ENCODE measurements at regions not wholly inside any gene's neighbourhood (a gene's known extent, or its start where the extent isn't known, plus 50 kb on each side); places are given as distances from the start of the nearest gene placed in this dataset.

DNA sequence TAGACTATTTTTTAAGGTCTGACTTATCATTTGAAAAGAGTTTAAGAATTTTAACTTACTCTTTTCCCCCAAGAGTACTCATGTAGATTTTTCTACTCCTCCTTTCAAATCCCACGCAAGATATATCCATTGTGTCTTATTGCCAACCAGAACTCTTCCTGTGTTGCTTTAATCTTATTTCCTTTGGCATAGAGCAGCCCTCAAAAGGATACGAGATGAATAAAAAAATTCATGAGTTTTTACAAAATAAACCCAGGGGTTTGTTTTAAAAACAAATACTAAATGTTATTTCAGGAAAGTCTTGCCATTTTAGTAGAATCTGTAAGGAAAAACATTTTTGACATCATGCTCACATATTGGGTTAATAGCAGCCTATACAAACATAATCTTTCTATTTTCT is 543.2 kb upstream of the CXADR start:
- Histone ChIP-seq H3K4me1 (ENCODE audit: control insufficient read depth in 2 of 3, insufficient read depth in 2 of 3, low read depth in 1 of 3, low read length in 3 of 3) (no peaks in the 10 kb centered on the region), H3K27ac (ENCODE audit: low read depth in 2 of 2, low read length in 2 of 2) (no peak overlapping the region), H3K4me3 (ENCODE audit: low read length in 3 of 3) (no peak overlapping the region), H3K27me3 (ENCODE audit: control insufficient read depth, insufficient read depth, low read length) (no peaks in the 10 kb centered on the region), H3K36me3 (ENCODE audit: control insufficient read depth in 2 of 3, insufficient read depth in 3 of 3, low read length in 3 of 3) (no peaks in the 10 kb centered on the region), H3K9ac (ENCODE audit: low read length in 3 of 3) (no peak overlapping the region), H3K9me3 (ENCODE audit: control insufficient read depth in 2 of 3, insufficient read depth in 1 of 3, low read length in 3 of 3) (peaks cover 0 to 5% (median 0%) of the 10 kb centered on the region in 3 donors)
- FAIRE-seq (no peak), DNase-seq (no peak)
- TF ChIP-seq, protein P1, sequence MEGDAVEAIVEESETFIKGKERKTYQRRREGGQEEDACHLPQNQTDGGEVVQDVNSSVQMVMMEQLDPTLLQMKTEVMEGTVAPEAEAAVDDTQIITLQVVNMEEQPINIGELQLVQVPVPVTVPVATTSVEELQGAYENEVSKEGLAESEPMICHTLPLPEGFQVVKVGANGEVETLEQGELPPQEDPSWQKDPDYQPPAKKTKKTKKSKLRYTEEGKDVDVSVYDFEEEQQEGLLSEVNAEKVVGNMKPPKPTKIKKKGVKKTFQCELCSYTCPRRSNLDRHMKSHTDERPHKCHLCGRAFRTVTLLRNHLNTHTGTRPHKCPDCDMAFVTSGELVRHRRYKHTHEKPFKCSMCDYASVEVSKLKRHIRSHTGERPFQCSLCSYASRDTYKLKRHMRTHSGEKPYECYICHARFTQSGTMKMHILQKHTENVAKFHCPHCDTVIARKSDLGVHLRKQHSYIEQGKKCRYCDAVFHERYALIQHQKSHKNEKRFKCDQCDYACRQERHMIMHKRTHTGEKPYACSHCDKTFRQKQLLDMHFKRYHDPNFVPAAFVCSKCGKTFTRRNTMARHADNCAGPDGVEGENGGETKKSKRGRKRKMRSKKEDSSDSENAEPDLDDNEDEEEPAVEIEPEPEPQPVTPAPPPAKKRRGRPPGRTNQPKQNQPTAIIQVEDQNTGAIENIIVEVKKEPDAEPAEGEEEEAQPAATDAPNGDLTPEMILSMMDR (IDR thresholded peaks at IDR 0.05; ENCODE audit: borderline replicate concordance, extremely low read depth, insufficient read depth): no peak
- intact Hi-C loops (cut with DNase I): no loop called here

DNA sequence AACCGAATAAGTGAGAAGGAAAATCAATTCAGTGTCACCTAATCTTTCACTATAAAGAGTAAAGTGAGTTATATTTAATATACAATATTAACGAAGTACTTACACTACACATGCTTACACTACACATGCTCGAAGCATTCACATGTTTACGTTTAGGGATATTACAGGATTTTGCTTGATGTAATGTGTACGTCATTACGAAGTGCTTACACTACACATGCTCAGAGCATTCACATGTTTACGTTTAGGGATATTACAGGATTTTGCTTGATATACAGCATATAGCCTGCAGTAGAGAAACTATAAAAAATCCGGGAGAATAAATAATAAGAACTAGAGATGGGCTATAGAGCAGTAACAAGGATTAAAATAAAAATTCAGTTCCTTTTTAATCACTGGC is 538.8 kb upstream of the CXADR start:
- no peaks in the 10 kb centered on the region for H3K4me1 ChIP-seq (ENCODE audit: control insufficient read depth in 2 of 3, insufficient read depth in 2 of 3, low read depth in 1 of 3, low read length in 3 of 3)
- no peak for FAIRE-seq
- intact Hi-C loops (cut with DNase I): no loop called here
- H3K36me3 ChIP-seq (ENCODE audit: control insufficient read depth in 2 of 3, insufficient read depth in 3 of 3, low read length in 3 of 3): no peaks in the 10 kb centered on the region
- TF ChIP-seq, protein P1 (IDR thresholded peaks at IDR 0.05; ENCODE audit: borderline replicate concordance, extremely low read depth, insufficient read depth): no peak
- no peak for DNase-seq
- no peak overlapping the region for H3K4me3 ChIP-seq (ENCODE audit: low read length in 3 of 3)
- H3K27me3 ChIP-seq (ENCODE audit: control insufficient read depth, insufficient read depth, low read length): no peaks in the 10 kb centered on the region
- no peak overlapping the region for H3K9ac ChIP-seq (ENCODE audit: low read length in 3 of 3)
- no peak overlapping the region for H3K27ac ChIP-seq (ENCODE audit: low read depth in 2 of 2, low read length in 2 of 2)
- no peaks in the 10 kb centered on the region for H3K9me3 ChIP-seq (ENCODE audit: control insufficient read depth in 2 of 3, insufficient read depth in 1 of 3, low read length in 3 of 3)

DNA sequence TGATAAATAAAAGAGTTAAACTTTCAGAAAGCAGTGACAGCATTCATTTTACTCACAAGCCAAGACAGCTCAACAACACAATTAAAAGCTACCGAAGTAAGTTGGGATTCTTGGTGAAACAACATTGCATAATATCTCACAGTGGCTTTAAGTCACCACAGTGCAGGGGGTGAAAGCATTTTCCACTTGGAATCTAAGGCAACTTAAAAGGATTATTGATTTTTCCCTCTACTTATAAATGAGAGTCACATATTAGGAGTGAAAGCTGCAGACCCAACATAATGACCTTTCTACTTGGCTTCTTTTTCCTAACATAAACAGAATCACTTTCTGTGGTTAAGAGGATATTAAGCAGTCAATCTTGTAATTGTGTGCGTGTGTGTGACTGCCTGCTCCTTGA is 536.6 kb upstream of the CXADR start:
- no peak overlapping the region for H3K4me3 ChIP-seq (ENCODE audit: low read length in 3 of 3)
- no peak overlapping the region for H3K9ac ChIP-seq (ENCODE audit: low read length in 3 of 3)
- H3K27ac ChIP-seq (ENCODE audit: low read depth in 2 of 2, low read length in 2 of 2): no peak overlapping the region
- intact Hi-C loops (cut with DNase I): no loop called here
- no peak for FAIRE-seq
- H3K4me1 ChIP-seq (ENCODE audit: control insufficient read depth in 2 of 3, insufficient read depth in 2 of 3, low read depth in 1 of 3, low read length in 3 of 3): no peaks in the 10 kb centered on the region
- TF ChIP-seq, protein P1 (IDR thresholded peaks at IDR 0.05; ENCODE audit: borderline replicate concordance, extremely low read depth, insufficient read depth): no peak
- H3K36me3 ChIP-seq (ENCODE audit: control insufficient read depth in 2 of 3, insufficient read depth in 3 of 3, low read length in 3 of 3): no peaks in the 10 kb centered on the region
- peak in 1 of 5 donors; percentile 7 for DNase-seq
- no peaks in the 10 kb centered on the region for H3K9me3 ChIP-seq (ENCODE audit: control insufficient read depth in 2 of 3, insufficient read depth in 1 of 3, low read length in 3 of 3)
- no peaks in the 10 kb centered on the region for H3K27me3 ChIP-seq (ENCODE audit: control insufficient read depth, insufficient read depth, low read length)

DNA sequence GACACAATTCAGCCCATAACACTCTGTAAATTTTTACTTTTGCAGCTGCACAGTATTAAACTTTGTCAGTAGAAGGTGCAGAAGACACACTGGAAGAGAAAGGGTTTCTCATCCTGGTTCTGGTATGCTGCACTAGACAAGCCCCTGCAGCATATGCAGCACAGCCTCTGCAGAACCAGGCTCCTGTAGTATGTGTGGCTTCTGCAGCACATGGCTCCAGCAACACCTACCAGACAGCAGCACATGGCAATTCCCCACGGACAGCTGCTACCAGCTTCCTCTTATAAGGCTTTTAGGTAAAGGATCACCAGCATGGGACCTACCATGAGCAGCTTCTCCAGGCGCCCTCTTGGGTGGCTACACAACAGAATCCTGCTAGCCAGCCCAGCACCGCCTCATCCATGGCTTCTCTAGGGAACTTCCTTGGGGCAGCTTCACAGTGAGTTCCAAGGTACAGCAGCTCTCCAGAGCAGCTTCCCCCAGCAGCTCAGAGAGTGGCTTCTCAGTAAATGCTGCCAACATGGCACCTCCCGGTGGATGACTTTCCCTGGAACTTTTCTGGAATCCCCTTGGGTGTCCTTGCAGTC is 534.4 kb upstream of the CXADR start:
- peak in 1 of 5 donors; percentile 43 for DNase-seq
- TF ChIP-seq, protein P1 (IDR thresholded peaks at IDR 0.05; ENCODE audit: borderline replicate concordance, extremely low read depth, insufficient read depth): no peak
- FAIRE-seq: no peak

More for the DNA sequence above, 534.4 kb upstream of the CXADR start:
- H3K27ac ChIP-seq (ENCODE audit: low read depth in 2 of 2, low read length in 2 of 2): no peak overlapping the region
- intact Hi-C loops (cut with DNase I): no loop called here
- no peak overlapping the region for H3K4me3 ChIP-seq (ENCODE audit: low read length in 3 of 3)
- H3K9me3 ChIP-seq (ENCODE audit: control insufficient read depth in 2 of 3, insufficient read depth in 1 of 3, low read length in 3 of 3): no peaks in the 10 kb centered on the region
- H3K9ac ChIP-seq (ENCODE audit: low read length in 3 of 3): no peak overlapping the region
- no peaks in the 10 kb centered on the region for H3K4me1 ChIP-seq (ENCODE audit: control insufficient read depth in 2 of 3, insufficient read depth in 2 of 3, low read depth in 1 of 3, low read length in 3 of 3)
- no peaks in the 10 kb centered on the region for H3K27me3 ChIP-seq (ENCODE audit: control insufficient read depth, insufficient read depth, low read length)
- H3K36me3 ChIP-seq (ENCODE audit: control insufficient read depth in 2 of 3, insufficient read depth in 3 of 3, low read length in 3 of 3): no peaks in the 10 kb centered on the region
